H9 (cell line): ENCODE measurements at regions not wholly inside any gene's neighbourhood (a gene's known extent, or its start where the extent isn't known, plus 50 kb on each side); places are given as distances from the start of the nearest gene placed in this dataset.

Experiments
- DNase-seq: peaks from one replicate; pipeline ENCODE4 v3.0.0-alpha.2; 2017
- H2AFZ ChIP-seq: one replicate; pipeline ENCODE4 v1.6.1; 2013; ENCODE audit warnings: mild to moderate bottlenecking, low read length, control low read depth, moderate library complexity
- H2AK5ac ChIP-seq: 2 replicates; pipeline ENCODE4 v1.6.1; 2013; ENCODE audit warnings: low read length, control low read depth, mixed read lengths; ENCODE audit not compliant: insufficient read length
- H2BK120ac ChIP-seq: one replicate; pipeline ENCODE4 v1.6.1; 2013; ENCODE audit warnings: low read depth, mild to moderate bottlenecking, low read length, control low read depth, inconsistent platforms; ENCODE audit not compliant: poor library complexity, severe bottlenecking
- H2BK12ac ChIP-seq: 2 replicates; pipeline ENCODE4 v1.6.1; 2013; ENCODE audit warnings: low read length, control low read depth, mixed read lengths, low read depth; ENCODE audit not compliant: insufficient read length
- H2BK15ac ChIP-seq: 2 replicates; pipeline ENCODE4 v1.6.1; 2013; ENCODE audit warnings: low read depth, low read length, control low read depth
- H2BK20ac ChIP-seq: one replicate; pipeline ENCODE4 v1.6.1; 2013; ENCODE audit warnings: low read depth, mild to moderate bottlenecking, low read length, control low read depth, inconsistent platforms; ENCODE audit not compliant: poor library complexity, severe bottlenecking
- H2BK5ac ChIP-seq: 2 replicates; pipeline ENCODE4 v1.6.1; 2013; ENCODE audit warnings: low read length, control low read depth, mixed read lengths; ENCODE audit not compliant: insufficient read length
- H3K14ac ChIP-seq: 2 replicates; pipeline ENCODE4 v1.6.1; 2013; ENCODE audit warnings: low read length, control low read depth; ENCODE audit not compliant: insufficient read depth
- H3K18ac ChIP-seq: 2 replicates; pipeline ENCODE4 v1.6.1; 2013; ENCODE audit warnings: low read depth, mild to moderate bottlenecking, mixed read lengths, low read length, control low read depth; ENCODE audit not compliant: insufficient read length
- H3K23ac ChIP-seq: 2 replicates; pipeline ENCODE4 v1.6.1; 2013; ENCODE audit warnings: low read length, control low read depth, mixed read lengths, low read depth; ENCODE audit not compliant: insufficient read length
- H3K23me2 ChIP-seq: 2 replicates; pipeline ENCODE4 v1.6.1; 2013; ENCODE audit warnings: low read depth, mild to moderate bottlenecking, mixed read lengths, low read length, control low read depth; ENCODE audit not compliant: insufficient read length, poor library complexity, severe bottlenecking
- H3K27ac ChIP-seq: 2 replicates; pipeline ENCODE4 v1.5.1; 2013; ENCODE audit warnings: low read length, control low read depth, mixed read lengths, low read depth; ENCODE audit not compliant: insufficient read length
- H3K27me3 ChIP-seq: 2 replicates; pipeline ENCODE4 v1.6.1; 2013; ENCODE audit warnings: low read length, control low read depth, inconsistent platforms; ENCODE audit not compliant: insufficient read depth
- H3K4ac ChIP-seq: 2 replicates; pipeline ENCODE4 v1.6.1; 2013; ENCODE audit warnings: low read depth, mild to moderate bottlenecking, control low read depth, inconsistent platforms, low read length, moderate library complexity
- H3K4me1 ChIP-seq: 2 replicates; pipeline ENCODE4 v1.6.1; 2013; ENCODE audit warnings: low read length, control low read depth, inconsistent platforms; ENCODE audit not compliant: insufficient read depth
- H3K4me2 ChIP-seq: 2 replicates; pipeline ENCODE4 v1.6.1; 2013; ENCODE audit warnings: low read length, control low read depth, mixed read lengths; ENCODE audit not compliant: insufficient read length, insufficient read depth
- H3K56ac ChIP-seq: 2 replicates; pipeline ENCODE4 v1.6.1; 2013; ENCODE audit warnings: low read depth, mild to moderate bottlenecking, mixed read lengths, low read length, control low read depth; ENCODE audit not compliant: insufficient read length
- H3K79me1 ChIP-seq: 2 replicates; pipeline ENCODE4 v1.6.1; 2013; ENCODE audit warnings: low read depth, mild to moderate bottlenecking, moderate library complexity, low read length, control low read depth, inconsistent platforms; ENCODE audit not compliant: insufficient read depth, poor library complexity, severe bottlenecking
- H3K79me2 ChIP-seq: 2 replicates; pipeline ENCODE4 v1.6.1; 2013; ENCODE audit warnings: low read length, control low read depth, inconsistent platforms; ENCODE audit not compliant: insufficient read depth
- H3K9ac ChIP-seq: 2 replicates; pipeline ENCODE4 v1.6.1; 2013; ENCODE audit warnings: low read length, control low read depth, mixed read lengths; ENCODE audit not compliant: insufficient read length; ENCODE audit errors: extremely low read depth
- H3K9me3 ChIP-seq: one replicate; pipeline ENCODE4 v1.6.1; 2013; ENCODE audit warnings: low read depth, low read length, inconsistent platforms; ENCODE audit not compliant: control insufficient read depth
- H3T11ph ChIP-seq: one replicate; pipeline ENCODE4 v1.6.1; 2013; ENCODE audit warnings: mild to moderate bottlenecking, low read length, control low read depth, inconsistent platforms
- H4K20me1 ChIP-seq: one replicate; pipeline ENCODE4 v1.6.1; 2013; ENCODE audit not compliant: control insufficient read depth, insufficient read length, insufficient read depth
- H4K5ac ChIP-seq: 2 replicates; pipeline ENCODE4 v1.6.1; 2013; ENCODE audit warnings: low read depth, mild to moderate bottlenecking, mixed read lengths, low read length, control low read depth; ENCODE audit not compliant: insufficient read length
- H4K8ac ChIP-seq: replicated peaks from 2 replicates; pipeline ENCODE4 v1.6.1; 2013; ENCODE audit warnings: low read length, control low read depth, mixed read lengths, low read depth; ENCODE audit not compliant: insufficient read length
- H4K91ac ChIP-seq: 2 replicates; pipeline ENCODE4 v1.6.1; 2013; ENCODE audit warnings: low read depth, mild to moderate bottlenecking, moderate library complexity, mixed read lengths, low read length, control low read depth; ENCODE audit not compliant: insufficient read length
- H3K27ac Mint-ChIP-seq, 3 experiments: 2 replicates in 2 of 3; 3 replicates in 1 of 3; pipeline ENCODE4 v1.8.0; 2020 to 2021; ENCODE audit warnings: mixed read lengths in 3 of 3, mild to moderate bottlenecking in 1 of 3, moderate library complexity in 1 of 3
- H3K27me3 Mint-ChIP-seq: 2 replicates; pipeline ENCODE4 v1.8.0; 2021; ENCODE audit warnings: low read depth, mild to moderate bottlenecking, moderate library complexity, mixed read lengths
- H3K36me3 Mint-ChIP-seq, 3 experiments: 2 replicates in 2 of 3; 3 replicates in 1 of 3; pipeline ENCODE4 v1.8.0; 2020 to 2021; ENCODE audit warnings: low read depth in 3 of 3, mixed read lengths in 3 of 3; ENCODE audit not compliant: insufficient read depth in 1 of 3
- H3K4me1 Mint-ChIP-seq, 2 experiments: 2 replicates each; pipeline ENCODE4 v1.8.0; 2020; ENCODE audit warnings: mixed read lengths in 2 of 2
- H3K4me3 Mint-ChIP-seq, 2 experiments: 2 replicates in 1 of 2; 3 replicates in 1 of 2; pipeline ENCODE4 v1.8.0; 2020 to 2021; ENCODE audit warnings: mild to moderate bottlenecking in 2 of 2, mixed read lengths in 2 of 2, moderate library complexity in 1 of 2
- H3K9me3 Mint-ChIP-seq, 2 experiments: 2 replicates in 1 of 2; 3 replicates in 1 of 2; pipeline ENCODE4 v1.8.0; 2020; ENCODE audit warnings: mild to moderate bottlenecking in 2 of 2, mixed read lengths in 2 of 2, moderate library complexity in 1 of 2
- CTCF ChIP-seq: fragments of 200-600 bp; sonication (generic); conservative IDR thresholded peaks from 3 replicates; pipeline ENCODE4 v1.8.0; 2021; ENCODE audit warnings: antibody characterized with exemption, mild to moderate bottlenecking
- WGBS: extraction: QIAGEN DNeasy Blood & Tissue Kit; methylation state at CpG from one replicate; pipeline ENCODE4 v1.1.7; 2013; ENCODE audit warnings: missing lambda C conversion rate, low lambda C conversion rate, mixed read lengths; ENCODE audit not compliant: insufficient read length; ENCODE audit errors: extremely low coverage; 5-methylcytosine and 5-hydroxymethylcytosine counted together

- H3K14ac ChIP-seq, result no peak overlapping the region
- no peak for DNase-seq
- no peak overlapping the region for H3K56ac ChIP-seq
- Mint-ChIP-seq H3K4me3 (no peak overlapping the region), H3K27me3 (peaks cover 2% of the 10 kb centered on the region; the same call in 1 of the 2 replicates), H3K9me3 (no peaks in the 10 kb centered on the region), H3K36me3 (no peaks in the 10 kb centered on the region), H3K4me1 (peaks cover 12 to 16% of the 10 kb centered on the region in 2 experiments), H3K27ac (0 out of 7 replicates have a peak overlapping the region, but pooled peaks of 1 of the 3 experiments have one; percentile 54)
- H3T11ph ChIP-seq, result no peak overlapping the region
- no peaks in the 10 kb centered on the region for H3K4me1 ChIP-seq
- H3K79me1 ChIP-seq, result no peaks in the 10 kb centered on the region
- no peak overlapping the region for H3K9ac ChIP-seq
- H2BK120ac ChIP-seq, result no peak overlapping the region
- H2BK12ac ChIP-seq, result no peak overlapping the region
- H2BK5ac ChIP-seq, result no peak overlapping the region
- H3K27me3 ChIP-seq, result no peaks in the 10 kb centered on the region
- no peaks in the 10 kb centered on the region for H3K23me2 ChIP-seq
- H2AFZ ChIP-seq, result no peak overlapping the region
- no peaks in the 10 kb centered on the region for H3K79me2 ChIP-seq
- H3K27ac ChIP-seq, result no peak overlapping the region
- H2BK20ac ChIP-seq, result no peak overlapping the region
- no CpG with 5 or more reads among the region's 8 CpGs for WGBS
- no peak for TF ChIP-seq CTCF
- H2AK5ac ChIP-seq, result no peak overlapping the region
- H3K18ac ChIP-seq, result no peak overlapping the region
- H2BK15ac ChIP-seq, result no peak overlapping the region
- H3K4me2 ChIP-seq, result no peak overlapping the region
- H4K91ac ChIP-seq, result no peak overlapping the region
- no peaks in the 10 kb centered on the region for H3K9me3 ChIP-seq
- no peaks in the 10 kb centered on the region for H4K20me1 ChIP-seq
- no peak overlapping the region for H3K23ac ChIP-seq
- H4K5ac ChIP-seq, result no peak overlapping the region
- no peak overlapping the region for H4K8ac ChIP-seq
- H3K4ac ChIP-seq, result no peak overlapping the region
These were observed 739.5 kb upstream of the EEF2KMT start for GRCh38 chr16:5837007-5837670.
